Activated T-cell treated with anti-CD3 and anti-CD28 coated beads, Interleukin-2, amount 50 U/mL, for 24 hours (primary cell): ENCODE measurements at regions not wholly inside any gene's neighbourhood (a gene's known extent, or its start where the extent isn't known, plus 50 kb on each side); places are given as distances from the start of the nearest gene placed in this dataset.

Experiments
- DNase-seq: peaks from one replicate; pipeline ENCODE4 v3.0.0-alpha.2; 2020
- H3K27ac Mint-ChIP-seq: 2 replicates; pipeline ENCODE4 v1.8.0; 2020; ENCODE audit warnings: mild to moderate bottlenecking, mixed read lengths
- H3K27me3 Mint-ChIP-seq: 2 replicates; pipeline ENCODE4 v1.8.0; 2020; ENCODE audit warnings: mixed read lengths
- H3K36me3 Mint-ChIP-seq: 2 replicates; pipeline ENCODE4 v1.8.0; 2020; ENCODE audit warnings: low read depth, mixed read lengths
- H3K4me1 Mint-ChIP-seq: 2 replicates; pipeline ENCODE4 v1.8.0; 2020; ENCODE audit warnings: low read depth, mixed read lengths
- H3K4me3 Mint-ChIP-seq: 2 replicates; pipeline ENCODE4 v1.8.0; 2020; ENCODE audit warnings: mild to moderate bottlenecking, moderate library complexity, mixed read lengths
- H3K9me3 Mint-ChIP-seq: 2 replicates; pipeline ENCODE4 v1.8.0; 2020; ENCODE audit warnings: mixed read lengths

DNA sequence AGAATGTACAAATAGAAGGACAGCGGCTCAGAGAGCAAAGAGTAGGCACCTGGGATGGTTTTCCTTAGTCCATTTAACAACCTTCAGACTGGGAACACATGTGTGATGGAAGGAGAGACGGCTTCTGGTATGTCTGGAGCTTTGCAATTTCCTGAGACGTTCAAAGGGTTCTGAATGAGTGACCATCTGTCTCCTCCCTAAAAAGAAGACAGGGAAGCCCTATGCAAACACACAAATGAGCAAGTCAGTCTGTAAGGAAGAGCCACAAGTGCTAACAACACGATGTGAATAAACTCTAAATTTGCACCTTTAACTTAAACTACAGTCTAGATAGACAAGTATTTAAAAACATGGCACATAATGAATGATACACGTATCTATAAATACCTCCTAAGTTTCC, 391.0 kb downstream of the ICE1 start:
- H3K4me1 Mint-ChIP-seq: no peaks in the 10 kb centered on the region
- no peak for DNase-seq
- H3K27ac Mint-ChIP-seq: no peak overlapping the region
- H3K27me3 Mint-ChIP-seq: peaks cover 4% of the 10 kb centered on the region
- H3K9me3 Mint-ChIP-seq: no peaks in the 10 kb centered on the region
- H3K36me3 Mint-ChIP-seq: no peaks in the 10 kb centered on the region
- H3K4me3 Mint-ChIP-seq: no peak overlapping the region

DNA sequence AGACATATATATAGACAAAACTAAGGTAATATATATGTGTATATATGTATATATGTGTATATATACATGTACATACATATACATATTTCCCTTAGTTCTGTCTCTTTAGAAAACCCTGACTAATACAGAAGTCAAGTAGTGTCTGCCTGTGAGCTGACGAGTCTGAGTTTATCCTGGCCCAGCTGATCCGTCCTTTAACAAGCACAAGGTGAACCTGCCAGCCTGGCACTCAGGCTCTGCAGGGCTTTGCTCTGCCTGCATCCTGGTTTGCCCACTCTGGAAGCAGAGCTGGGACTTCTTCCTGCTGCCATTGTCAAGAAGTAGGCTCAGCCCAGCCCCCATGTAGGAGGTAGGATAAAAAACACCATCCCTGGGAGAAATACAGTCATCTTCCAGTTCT, 388.0 kb downstream of the ICE1 start:
- no peak for DNase-seq
- Mint-ChIP-seq H3K9me3 (no peaks in the 10 kb centered on the region), H3K27ac (no peak overlapping the region), H3K27me3 (peaks cover 4% of the 10 kb centered on the region), H3K4me1 (no peaks in the 10 kb centered on the region), H3K4me3 (no peak overlapping the region), H3K36me3 (no peaks in the 10 kb centered on the region)

DNA sequence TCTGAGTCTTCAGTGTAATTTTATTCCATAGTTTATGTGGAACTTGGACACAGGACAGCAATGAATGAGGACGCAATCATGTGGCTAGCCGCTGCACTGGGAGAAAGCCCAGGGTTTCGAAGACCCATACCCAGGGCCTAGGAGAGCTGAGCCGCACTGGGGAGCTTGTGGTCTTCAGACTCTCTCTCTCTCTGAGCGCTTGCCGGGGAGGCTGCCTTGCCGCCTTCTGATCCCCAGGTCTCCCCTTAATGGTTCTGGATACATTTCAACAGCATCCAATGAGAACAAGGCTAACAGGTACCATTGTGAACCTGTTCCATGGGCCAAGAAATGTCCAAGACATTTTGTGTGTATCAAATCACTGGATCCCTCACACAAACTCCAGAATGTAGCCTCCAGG, 383.4 kb downstream of the ICE1 start:
- Mint-ChIP-seq H3K9me3 (no peaks in the 10 kb centered on the region), H3K27me3 (no peaks in the 10 kb centered on the region), H3K4me3 (no peak overlapping the region), H3K4me1 (no peaks in the 10 kb centered on the region), H3K36me3 (no peaks in the 10 kb centered on the region), H3K27ac (no peak overlapping the region)
- DNase-seq: no peak

GRCh38 chr5:5804478-5805233, 382.2 kb downstream of the ICE1 start:
- no peaks in the 10 kb centered on the region for H3K4me1 Mint-ChIP-seq
- no peaks in the 10 kb centered on the region for H3K9me3 Mint-ChIP-seq
- DNase-seq: no peak
- no peak overlapping the region for H3K4me3 Mint-ChIP-seq
- no peaks in the 10 kb centered on the region for H3K27me3 Mint-ChIP-seq
- no peaks in the 10 kb centered on the region for H3K36me3 Mint-ChIP-seq
- no peak overlapping the region for H3K27ac Mint-ChIP-seq

DNA sequence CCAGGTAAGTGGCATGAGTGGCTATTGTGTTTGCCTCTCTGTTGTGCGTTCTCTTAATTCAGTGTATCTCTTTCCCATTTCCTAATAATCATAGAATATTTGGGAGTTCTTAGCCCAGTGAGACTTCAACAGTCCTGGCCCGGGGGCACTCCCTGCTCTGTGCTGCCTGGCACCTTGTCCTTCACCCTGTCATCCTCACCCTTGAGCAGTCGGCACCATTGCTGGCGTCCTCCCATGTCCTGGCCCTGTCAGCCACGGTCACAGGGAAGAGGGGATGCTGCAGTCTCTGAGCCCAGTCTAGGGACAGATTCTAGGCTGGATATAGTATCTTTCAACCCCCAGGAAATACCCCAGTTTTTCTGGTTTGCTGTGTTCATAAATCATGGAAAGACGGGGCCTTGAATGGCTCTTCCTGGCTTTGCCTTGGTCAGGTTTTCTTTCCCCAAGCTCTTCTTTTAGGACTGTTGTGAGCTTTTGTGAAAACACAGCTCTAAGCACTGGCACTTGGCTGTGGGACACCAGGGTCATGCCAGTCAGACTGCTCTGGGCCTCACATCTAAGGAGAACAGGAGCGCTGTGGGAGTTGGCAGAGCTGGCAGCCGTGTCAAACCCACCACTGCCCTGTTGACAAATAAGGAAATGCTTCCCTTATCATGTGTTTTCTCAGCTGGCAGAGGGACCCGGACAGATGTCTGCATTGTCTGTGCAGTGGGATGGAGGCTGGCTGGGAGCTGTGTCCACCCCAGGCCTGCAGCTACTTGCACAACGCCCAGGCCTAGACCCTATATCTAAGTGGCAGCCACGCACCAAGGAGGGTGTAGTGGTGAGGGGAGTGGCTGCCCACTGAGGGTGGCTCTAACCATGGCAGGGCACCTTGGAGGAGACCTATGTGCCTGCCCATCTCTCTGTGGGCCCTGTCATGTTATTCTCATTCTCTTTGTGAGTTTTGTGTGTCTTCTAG, 378.6 kb downstream of the ICE1 start:
- no peaks in the 10 kb centered on the region for H3K4me1 Mint-ChIP-seq
- no peaks in the 10 kb centered on the region for H3K9me3 Mint-ChIP-seq
- no peak overlapping the region for H3K4me3 Mint-ChIP-seq
- no peak overlapping the region for H3K27ac Mint-ChIP-seq
- DNase-seq: no peak
- H3K27me3 Mint-ChIP-seq: no peaks in the 10 kb centered on the region
- H3K36me3 Mint-ChIP-seq: no peaks in the 10 kb centered on the region

DNA sequence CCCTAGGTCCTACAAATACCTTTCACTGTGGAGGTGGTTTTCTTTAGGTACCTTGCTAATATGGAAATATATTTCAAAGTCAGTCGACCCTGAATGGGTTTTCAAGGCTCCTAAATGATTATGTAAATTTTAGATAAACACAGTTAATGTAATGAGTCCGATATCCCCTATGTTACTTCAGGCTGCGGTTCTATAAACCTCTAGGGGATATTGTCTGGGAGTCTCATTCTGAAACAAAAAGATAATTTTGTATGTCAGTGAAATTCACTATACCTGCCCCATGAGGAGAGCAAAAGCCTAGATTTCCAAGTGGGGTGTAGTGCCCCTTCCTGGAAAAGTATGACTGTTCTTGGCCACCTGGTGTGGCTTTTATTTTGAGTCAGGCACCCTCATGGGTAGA, 377.3 kb downstream of the ICE1 start:
- no peaks in the 10 kb centered on the region for H3K9me3 Mint-ChIP-seq
- H3K4me3 Mint-ChIP-seq: no peak overlapping the region
- DNase-seq: no peak
- no peaks in the 10 kb centered on the region for H3K4me1 Mint-ChIP-seq
- H3K36me3 Mint-ChIP-seq: no peaks in the 10 kb centered on the region
- no peaks in the 10 kb centered on the region for H3K27me3 Mint-ChIP-seq
- H3K27ac Mint-ChIP-seq: no peak overlapping the region

DNA sequence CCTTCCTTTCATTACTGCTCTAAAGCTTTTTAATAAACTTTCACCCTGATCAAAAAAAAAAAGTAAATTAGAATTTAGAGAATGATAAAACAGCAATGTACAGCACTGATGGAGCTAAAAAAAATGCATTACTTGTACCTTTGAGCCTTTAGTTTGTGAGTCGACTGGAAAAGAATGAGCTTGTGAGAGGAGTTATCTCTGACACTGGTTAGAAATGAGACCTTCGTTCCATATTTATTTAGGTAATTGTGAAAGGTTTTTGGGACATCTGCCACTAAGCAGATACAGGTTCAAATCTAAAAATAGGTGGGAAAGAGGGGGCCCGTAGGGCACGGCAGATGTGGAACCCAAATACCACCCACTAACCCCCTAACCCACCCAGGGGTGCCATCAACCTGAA, 376.8 kb downstream of the ICE1 start:
- H3K27ac Mint-ChIP-seq: no peak overlapping the region
- H3K4me3 Mint-ChIP-seq: no peak overlapping the region
- no peaks in the 10 kb centered on the region for H3K9me3 Mint-ChIP-seq
- H3K36me3 Mint-ChIP-seq: no peaks in the 10 kb centered on the region
- DNase-seq: no peak
- no peaks in the 10 kb centered on the region for H3K4me1 Mint-ChIP-seq
- H3K27me3 Mint-ChIP-seq: no peaks in the 10 kb centered on the region

DNA sequence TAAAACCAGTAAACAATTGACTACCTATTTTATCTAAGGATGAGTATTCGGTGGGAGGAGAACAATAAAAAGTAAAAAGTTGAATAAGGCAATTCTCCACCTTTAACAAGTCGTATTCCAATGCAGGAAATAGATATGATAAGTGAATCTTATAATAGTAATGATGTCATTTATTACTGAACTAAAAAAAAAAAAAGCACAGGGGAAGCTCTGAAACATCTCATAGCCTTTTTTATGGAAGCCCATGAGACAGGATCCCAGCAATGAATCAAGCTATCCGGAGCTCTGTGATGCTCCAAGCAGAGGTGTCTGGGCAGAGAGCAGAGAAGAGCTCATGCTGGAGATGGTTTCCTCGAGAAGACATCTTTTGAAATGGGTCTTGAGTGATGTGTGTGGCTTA, 376.0 kb downstream of the ICE1 start:
- Mint-ChIP-seq H3K27ac (no peak overlapping the region), H3K36me3 (no peaks in the 10 kb centered on the region), H3K4me3 (no peak overlapping the region), H3K4me1 (no peaks in the 10 kb centered on the region), H3K9me3 (no peaks in the 10 kb centered on the region), H3K27me3 (no peaks in the 10 kb centered on the region)
- no peak for DNase-seq

GRCh38 chr5:5798041-5798440, 375.6 kb downstream of the ICE1 start:
- Mint-ChIP-seq H3K4me1 (no peaks in the 10 kb centered on the region), H3K36me3 (no peaks in the 10 kb centered on the region), H3K27ac (no peak overlapping the region), H3K9me3 (no peaks in the 10 kb centered on the region), H3K27me3 (no peaks in the 10 kb centered on the region), H3K4me3 (no peak overlapping the region)
- no peak for DNase-seq

DNA sequence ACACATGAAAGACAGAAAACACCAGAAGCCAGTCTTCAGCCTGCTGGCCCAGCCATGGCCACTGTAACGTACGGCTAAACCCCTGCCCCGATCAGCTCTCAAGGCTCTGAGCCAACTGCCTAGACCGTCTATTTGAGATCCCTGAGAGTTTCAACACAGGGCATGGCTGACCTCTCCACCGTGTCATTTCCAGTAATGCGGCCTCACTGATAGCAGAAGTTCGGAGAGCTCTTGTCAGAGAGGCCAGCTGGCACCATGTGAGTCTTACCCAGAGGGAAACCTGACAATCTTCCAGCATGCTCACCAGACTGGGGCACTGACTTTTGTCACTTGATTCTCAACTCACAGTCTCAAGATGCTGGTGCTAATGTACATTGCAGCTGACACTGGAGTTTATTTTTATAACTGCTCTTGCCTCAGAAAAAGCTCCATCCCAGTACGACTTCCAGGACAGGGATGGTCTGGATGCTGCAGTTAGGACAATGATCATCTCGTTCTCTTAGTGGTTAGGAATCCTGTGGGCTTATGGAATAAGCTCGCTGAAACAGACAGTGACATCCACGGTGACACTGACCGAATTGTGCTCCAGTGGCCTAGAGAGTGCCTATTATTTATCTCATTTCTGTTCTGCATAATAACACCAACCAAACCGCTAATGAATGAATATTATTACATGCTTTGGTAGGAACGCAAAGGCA, 372.7 kb downstream of the ICE1 start:
- Mint-ChIP-seq H3K9me3 (no peaks in the 10 kb centered on the region), H3K4me3 (no peak overlapping the region), H3K27ac (no peak overlapping the region), H3K4me1 (no peaks in the 10 kb centered on the region), H3K27me3 (peaks cover 5% of the 10 kb centered on the region), H3K36me3 (no peaks in the 10 kb centered on the region)
- DNase-seq: no peak

GRCh38 chr5:5794118-5794560, 371.7 kb downstream of the ICE1 start:
- Mint-ChIP-seq H3K4me3 (no peak overlapping the region), H3K36me3 (no peaks in the 10 kb centered on the region)

DNA sequence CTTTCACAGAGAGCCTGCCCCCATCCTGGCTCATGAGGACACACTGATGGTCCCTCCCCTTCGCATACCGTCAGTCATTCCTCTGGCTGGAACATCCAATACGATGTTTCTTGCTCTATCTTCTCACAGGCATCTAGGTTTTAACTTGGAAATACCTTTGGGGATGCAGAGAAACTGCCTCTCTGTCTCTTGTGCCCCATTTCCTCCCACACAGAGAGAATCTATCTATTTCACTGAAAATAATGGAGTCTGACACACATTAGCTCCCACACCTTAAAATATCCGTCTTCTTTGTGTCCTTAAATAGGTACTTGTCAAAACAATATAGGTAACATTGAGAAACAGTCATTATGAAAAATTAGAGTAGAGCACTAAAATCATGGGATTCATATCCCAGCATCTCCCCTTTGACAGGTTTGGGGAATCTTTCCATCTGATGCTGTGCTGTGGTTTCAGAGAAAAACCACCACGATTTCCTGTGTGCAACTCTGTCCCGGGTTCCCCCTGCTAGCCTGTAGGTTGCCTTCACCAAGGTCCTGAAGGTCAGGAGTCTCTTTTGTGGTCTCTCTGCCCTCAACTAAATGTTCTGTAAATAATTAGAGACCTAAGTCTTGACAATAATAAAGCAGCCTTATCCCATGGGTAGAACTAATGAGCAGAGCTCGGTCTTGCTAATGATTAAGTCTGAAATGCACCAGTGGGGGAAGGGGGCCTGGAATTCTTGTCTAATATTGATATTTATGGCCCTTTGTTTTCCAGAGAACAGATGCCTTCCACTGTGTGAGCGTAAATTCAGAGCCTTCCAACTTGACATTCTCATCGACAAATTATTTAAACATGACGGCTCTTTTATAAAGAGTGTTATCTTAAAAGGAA, 371.0 kb downstream of the ICE1 start:
- no peak for DNase-seq
- H3K36me3 Mint-ChIP-seq: no peaks in the 10 kb centered on the region
- no peak overlapping the region for H3K27ac Mint-ChIP-seq
- H3K4me1 Mint-ChIP-seq: no peaks in the 10 kb centered on the region
- no peaks in the 10 kb centered on the region for H3K9me3 Mint-ChIP-seq
- peaks cover 5% of the 10 kb centered on the region for H3K27me3 Mint-ChIP-seq
- H3K4me3 Mint-ChIP-seq: no peak overlapping the region

More at GRCh38 chr5:5794118-5794560, 371.7 kb downstream of the ICE1 start:
- Mint-ChIP-seq H3K27me3 (peaks cover 5% of the 10 kb centered on the region), H3K4me1 (no peaks in the 10 kb centered on the region), H3K27ac (no peak overlapping the region), H3K9me3 (no peaks in the 10 kb centered on the region)
- DNase-seq: no peak

- peaks cover 5% of the 10 kb centered on the region for H3K9me3 Mint-ChIP-seq
- H3K4me1 Mint-ChIP-seq: no peaks in the 10 kb centered on the region
- peaks cover 5% of the 10 kb centered on the region for H3K27me3 Mint-ChIP-seq
- no peak overlapping the region for H3K27ac Mint-ChIP-seq
- H3K4me3 Mint-ChIP-seq: no peak overlapping the region
- no peak for DNase-seq
- H3K36me3 Mint-ChIP-seq: no peaks in the 10 kb centered on the region
Measured at GRCh38 chr5:5792106-5792505, 369.6 kb downstream of the ICE1 start.

GRCh38 chr5:5788793-5789192, 366.3 kb downstream of the ICE1 start:
- H3K9me3 Mint-ChIP-seq: peaks cover 15% of the 10 kb centered on the region
- no peaks in the 10 kb centered on the region for H3K36me3 Mint-ChIP-seq
- no peaks in the 10 kb centered on the region for H3K4me1 Mint-ChIP-seq
- H3K4me3 Mint-ChIP-seq: no peak overlapping the region
- no peak overlapping the region for H3K27ac Mint-ChIP-seq
- no peak for DNase-seq
- H3K27me3 Mint-ChIP-seq: peaks cover 5% of the 10 kb centered on the region
